ENCODE measurements at regions not wholly inside any gene's neighbourhood (a gene's known extent, or its start where the extent isn't known, plus 50 kb on each side); places are given as distances from the start of the nearest gene placed in this dataset.
A peak's percentile ranks its signal among the peaks of the same experiment; 100 is the strongest.

GRCh38 chr6:225121-225721 lies 67.1 kb upstream of the DUSP22 start:
- no peaks in the 10 kb centered on the region for H3K4me1 ChIP-seq (ENCODE audit: control insufficient read depth, insufficient read depth, low read length)
- intact Hi-C loops (cut with micrococcal nuclease; ENCODE audit: unreplicated experiment) (no loop called here), in situ Hi-C loops (cut with HindIII; ENCODE audit: low pct_unique_long_range_greater_than_20kb, low sequenced_read_pairs) (no loop called here)
- ChIA-PET CTCF (no interaction called here), POLR2A (no interaction called here)
- DNase-seq (ENCODE audit: low read depth, low spot score) (no peak), ATAC-seq (no peak)
- no peaks in the 10 kb centered on the region for H3K9me3 ChIP-seq (ENCODE audit: control insufficient read depth, insufficient read depth, low read depth, low read length)
- no peak overlapping the region for H3K27ac ChIP-seq (ENCODE audit: low read length)
- H3K4me3 ChIP-seq (ENCODE audit: low read depth in 2 of 2, low read length in 2 of 2): no peak overlapping the region
- no TSS peak for BruUV-seq (replicated peaks)
- H3K36me3 ChIP-seq (ENCODE audit: control insufficient read depth, insufficient read depth, low read length): no peaks in the 10 kb centered on the region
- H3K27me3 ChIP-seq (ENCODE audit: control insufficient read depth, insufficient read depth, low read length): no peaks in the 10 kb centered on the region
- TF ChIP-seq TCF7L2 (IDR thresholded peaks at IDR 0.05; ENCODE audit: low read depth, low read length): no peak
- no peak for TF ChIP-seq POLR2AphosphoS5 (IDR thresholded peaks at IDR 0.05; ENCODE audit: low read depth, low read length)
- no peak for TF ChIP-seq REST (IDR thresholded peaks at IDR 0.05; ENCODE audit: insufficient read depth in 1 of 2, low read depth in 2 of 2, low read length in 1 of 2)
- TF ChIP-seq CTCF (IDR thresholded peaks at IDR 0.05): no peak
- no peak for TF ChIP-seq SIN3A (IDR thresholded peaks at IDR 0.05; ENCODE audit: borderline replicate concordance, insufficient read depth, low read depth, low read length)

GRCh38 chr6:225907-226306 lies 66.4 kb upstream of the DUSP22 start:
- BruUV-seq (replicated peaks): no TSS peak
- Histone ChIP-seq H3K36me3 (ENCODE audit: control insufficient read depth, insufficient read depth, low read length) (no peaks in the 10 kb centered on the region), H3K4me1 (ENCODE audit: control insufficient read depth, insufficient read depth, low read length) (no peaks in the 10 kb centered on the region), H3K27ac (ENCODE audit: low read length) (no peak overlapping the region), H3K27me3 (ENCODE audit: control insufficient read depth, insufficient read depth, low read length) (no peaks in the 10 kb centered on the region), H3K9me3 (ENCODE audit: control insufficient read depth, insufficient read depth, low read depth, low read length) (no peaks in the 10 kb centered on the region), H3K4me3 (ENCODE audit: low read depth in 2 of 2, low read length in 2 of 2) (no peak overlapping the region)
- DNase-seq (ENCODE audit: low read depth, low spot score) (no peak), ATAC-seq (0 out of 2 replicates have a peak, but pooled peaks have one; percentile 35)
- in situ Hi-C loops (cut with HindIII; ENCODE audit: low pct_unique_long_range_greater_than_20kb, low sequenced_read_pairs): no loop called here
- CTCF ChIA-PET: interaction anchor here (1.2 kb wide), 1 partner anchor 9 kb away, joined by 3 read pairs; no protein-coding TSS in a partner anchor
- POLR2A ChIA-PET: no interaction called here
- intact Hi-C loops (cut with micrococcal nuclease; ENCODE audit: unreplicated experiment): no loop called here
- TF ChIP-seq TCF7L2 (IDR thresholded peaks at IDR 0.05; ENCODE audit: low read depth, low read length) (no peak), SIN3A (IDR thresholded peaks at IDR 0.05; ENCODE audit: borderline replicate concordance, insufficient read depth, low read depth, low read length) (no peak), REST (IDR thresholded peaks at IDR 0.05; ENCODE audit: insufficient read depth in 1 of 2, low read depth in 2 of 2, low read length in 1 of 2) (no peak), POLR2AphosphoS5 (IDR thresholded peaks at IDR 0.05; ENCODE audit: low read depth, low read length) (no peak), CTCF (IDR thresholded peaks at IDR 0.05) (no peak)

Measured in Panc1 (cell line).